Vagina (tissue), 2 donors: ENCODE measurements at regions not wholly inside any gene's neighbourhood (a gene's known extent, or its start where the extent isn't known, plus 50 kb on each side); places are given as distances from the start of the nearest gene placed in this dataset.

Experiments used
- POLR2A ChIP-seq, 2 donors: fragments of 450-650 bp; IDR thresholded peaks; one replicate each; pipeline ENCODE4 v1.6.1; 2017; ENCODE audit warnings: antibody characterized with exemption in 2 of 2, mild to moderate bottlenecking in 2 of 2, moderate library complexity in 2 of 2
- POLR2AphosphoS5 ChIP-seq, 2 donors: sonication (generic); formaldehyde crosslinking; IDR thresholded peaks; one replicate each; pipeline ENCODE4 v1.9.0; 2017; ENCODE audit warnings: antibody characterized with exemption in 2 of 2, mild to moderate bottlenecking in 2 of 2, low read depth in 1 of 2; ENCODE audit not compliant: insufficient read depth in 1 of 2
- TF ChIP-seq, protein P1 (sequence below), 3 experiments: fragments of 450-650 bp in 2 of 3; fragments of 200-600 bp in 1 of 3; sonication (generic) in 1 of 3; IDR thresholded peaks; one replicate each; pipeline ENCODE4 v1.5.1; 2017 to 2019; ENCODE audit warnings: antibody characterized with exemption in 3 of 3, mild to moderate bottlenecking in 2 of 3, moderate library complexity in 2 of 3

DNA sequence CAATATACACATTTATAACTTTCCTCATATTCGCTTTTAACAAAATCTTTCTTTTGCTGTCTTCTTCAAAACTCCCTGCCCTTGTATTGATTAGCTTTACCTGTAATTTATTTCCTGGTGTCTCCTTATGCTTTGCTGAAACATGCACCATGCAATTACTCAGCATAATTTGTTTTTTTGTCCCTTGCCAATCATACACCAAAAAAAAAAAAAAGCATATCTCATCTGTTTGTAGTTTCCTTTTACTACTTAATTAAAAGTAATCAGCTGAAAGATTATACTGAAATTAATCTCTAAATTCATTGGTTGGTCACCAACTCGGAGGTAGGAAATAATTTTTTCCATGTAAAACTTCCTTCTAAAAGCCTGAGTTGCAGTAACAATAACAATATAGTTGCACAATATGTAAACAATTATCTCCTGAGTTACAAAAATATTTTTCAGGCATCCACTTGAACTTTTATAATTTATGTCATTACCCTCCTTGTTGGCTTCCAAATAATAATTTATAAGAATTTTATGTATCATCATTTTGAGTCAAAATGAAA lies 53.0 kb upstream of the ROCK1 start:
- TF ChIP-seq, protein P1, sequence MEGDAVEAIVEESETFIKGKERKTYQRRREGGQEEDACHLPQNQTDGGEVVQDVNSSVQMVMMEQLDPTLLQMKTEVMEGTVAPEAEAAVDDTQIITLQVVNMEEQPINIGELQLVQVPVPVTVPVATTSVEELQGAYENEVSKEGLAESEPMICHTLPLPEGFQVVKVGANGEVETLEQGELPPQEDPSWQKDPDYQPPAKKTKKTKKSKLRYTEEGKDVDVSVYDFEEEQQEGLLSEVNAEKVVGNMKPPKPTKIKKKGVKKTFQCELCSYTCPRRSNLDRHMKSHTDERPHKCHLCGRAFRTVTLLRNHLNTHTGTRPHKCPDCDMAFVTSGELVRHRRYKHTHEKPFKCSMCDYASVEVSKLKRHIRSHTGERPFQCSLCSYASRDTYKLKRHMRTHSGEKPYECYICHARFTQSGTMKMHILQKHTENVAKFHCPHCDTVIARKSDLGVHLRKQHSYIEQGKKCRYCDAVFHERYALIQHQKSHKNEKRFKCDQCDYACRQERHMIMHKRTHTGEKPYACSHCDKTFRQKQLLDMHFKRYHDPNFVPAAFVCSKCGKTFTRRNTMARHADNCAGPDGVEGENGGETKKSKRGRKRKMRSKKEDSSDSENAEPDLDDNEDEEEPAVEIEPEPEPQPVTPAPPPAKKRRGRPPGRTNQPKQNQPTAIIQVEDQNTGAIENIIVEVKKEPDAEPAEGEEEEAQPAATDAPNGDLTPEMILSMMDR (IDR thresholded peaks at IDR 0.05): no peak
- TF ChIP-seq POLR2A (IDR thresholded peaks at IDR 0.05) (no peak), POLR2AphosphoS5 (IDR thresholded peaks at IDR 0.05; ENCODE audit: insufficient read depth in 1 of 2, low read depth in 1 of 2) (no peak)
